Osteoblast (primary cell): ENCODE measurements at regions not wholly inside any gene's neighbourhood (a gene's known extent, or its start where the extent isn't known, plus 50 kb on each side); places are given as distances from the start of the nearest gene placed in this dataset.

Experiments used
- DNase-seq: peaks from one replicate; pipeline ENCODE4 v3.0.0; 2011; ENCODE audit warnings: low spot score, mixed read lengths; ENCODE audit not compliant: insufficient read length; ENCODE audit errors: missing footprints
- H2AFZ ChIP-seq: 2 replicates; pipeline ENCODE4 v1.6.0; 2011; ENCODE audit warnings: mild to moderate bottlenecking, low read length
- H3K27ac ChIP-seq: 2 replicates; pipeline ENCODE4 v1.5.1; 2011; ENCODE audit warnings: mild to moderate bottlenecking, low read depth, low read length, moderate library complexity
- H3K27me3 ChIP-seq: 2 replicates; pipeline ENCODE4 v1.6.0; 2012; ENCODE audit warnings: mild to moderate bottlenecking, control low read depth, inconsistent platforms, low read length, moderate library complexity; ENCODE audit not compliant: insufficient read depth
- H3K36me3 ChIP-seq: 2 replicates; pipeline ENCODE4 v1.5.1; 2011; ENCODE audit warnings: mild to moderate bottlenecking, low read length, control low read depth, moderate library complexity; ENCODE audit not compliant: insufficient read depth
- H3K4me1 ChIP-seq: 2 replicates; pipeline ENCODE4 v1.5.1; 2011; ENCODE audit warnings: mild to moderate bottlenecking, low read length, control low read depth, moderate library complexity; ENCODE audit not compliant: insufficient read depth
- H3K4me2 ChIP-seq: 2 replicates; pipeline ENCODE4 v1.6.0; 2011; ENCODE audit warnings: mild to moderate bottlenecking, low read length; ENCODE audit not compliant: insufficient read depth
- H3K4me3 ChIP-seq: fragments of 200-600 bp; sonication (generic); 3 replicates; pipeline ENCODE4 v1.5.1; 2012; ENCODE audit warnings: mild to moderate bottlenecking, low read length, inconsistent platforms; ENCODE audit not compliant: insufficient read depth
- H3K79me2 ChIP-seq: 2 replicates; pipeline ENCODE4 v1.6.0; 2012; ENCODE audit warnings: mild to moderate bottlenecking, low read length, control low read depth, inconsistent platforms; ENCODE audit not compliant: insufficient read depth
- H3K9me3 ChIP-seq: 2 replicates; pipeline ENCODE4 v1.5.1; 2011; ENCODE audit warnings: low read depth, low read length, control low read depth
- H4K20me1 ChIP-seq: 2 replicates; pipeline ENCODE4 v1.6.0; 2012; ENCODE audit warnings: mild to moderate bottlenecking, low read length, control low read depth; ENCODE audit not compliant: insufficient read depth
- CTCF ChIP-seq: IDR thresholded peaks from 2 replicates; pipeline ENCODE4 v1.5.1; 2011; ENCODE audit warnings: mild to moderate bottlenecking, low read depth, low read length, moderate library complexity; ENCODE audit errors: extremely low read depth

- Histone ChIP-seq H3K27me3 (no peaks in the 10 kb centered on the region), H3K27ac (no peak overlapping the region), H3K79me2 (no peaks in the 10 kb centered on the region), H3K9me3 (no peaks in the 10 kb centered on the region), H4K20me1 (no peaks in the 10 kb centered on the region), H2AFZ (no peak overlapping the region), H3K4me2 (no peak overlapping the region), H3K4me3 (no peak overlapping the region), H3K4me1 (no peaks in the 10 kb centered on the region), H3K36me3 (no peaks in the 10 kb centered on the region)
- no peak for DNase-seq
- no peak for TF ChIP-seq CTCF
Observed at GRCh38 chr9:7394002-7394774, 405.4 kb downstream of the DMAC1 start.

GRCh38 chr9:7392148-7392547 is 407.4 kb downstream of the DMAC1 start:
- no peak for TF ChIP-seq CTCF

GRCh38 chr9:7388755-7389154 is 410.8 kb downstream of the DMAC1 start:
- Histone ChIP-seq H3K79me2 (no peaks in the 10 kb centered on the region), H3K4me3 (no peak overlapping the region), H2AFZ (no peak overlapping the region), H3K27ac (no peak overlapping the region), H3K36me3 (no peaks in the 10 kb centered on the region), H3K4me1 (no peaks in the 10 kb centered on the region), H3K4me2 (no peak overlapping the region), H3K27me3 (no peaks in the 10 kb centered on the region), H3K9me3 (no peaks in the 10 kb centered on the region), H4K20me1 (no peaks in the 10 kb centered on the region)
- TF ChIP-seq CTCF, result no peak
- peak; percentile 11 for DNase-seq

More at GRCh38 chr9:7392148-7392547, 407.4 kb downstream of the DMAC1 start:
- H2AFZ ChIP-seq, result no peak overlapping the region
- DNase-seq, result no peak
- H4K20me1 ChIP-seq, result no peaks in the 10 kb centered on the region
- H3K79me2 ChIP-seq, result no peaks in the 10 kb centered on the region
- no peak overlapping the region for H3K4me3 ChIP-seq
- no peak overlapping the region for H3K27ac ChIP-seq
- H3K27me3 ChIP-seq, result no peaks in the 10 kb centered on the region
- H3K9me3 ChIP-seq, result no peaks in the 10 kb centered on the region
- H3K4me2 ChIP-seq, result no peak overlapping the region
- no peaks in the 10 kb centered on the region for H3K36me3 ChIP-seq
- no peaks in the 10 kb centered on the region for H3K4me1 ChIP-seq

- no peaks in the 10 kb centered on the region for H3K36me3 ChIP-seq
- H3K27me3 ChIP-seq, result no peaks in the 10 kb centered on the region
- H3K4me3 ChIP-seq, result no peak overlapping the region
- no peaks in the 10 kb centered on the region for H3K79me2 ChIP-seq
- H3K4me1 ChIP-seq, result no peaks in the 10 kb centered on the region
- H2AFZ ChIP-seq, result no peak overlapping the region
- no peaks in the 10 kb centered on the region for H4K20me1 ChIP-seq
- no peak for DNase-seq
- H3K9me3 ChIP-seq, result no peaks in the 10 kb centered on the region
- H3K27ac ChIP-seq, result no peak overlapping the region
- TF ChIP-seq CTCF, result no peak
- H3K4me2 ChIP-seq, result no peak overlapping the region
Observed at GRCh38 chr9:7387840-7388239, 411.7 kb downstream of the DMAC1 start.
